H1 (cell line): ENCODE measurements at regions not wholly inside any gene's neighbourhood (a gene's known extent, or its start where the extent isn't known, plus 50 kb on each side); places are given as distances from the start of the nearest gene placed in this dataset.
A peak's percentile ranks its signal among the peaks of the same experiment; 100 is the strongest.

Experiments
- CTCF ChIA-PET: fragments of 300-600 bp; sonication (Branson Sonifier 250); formaldehyde crosslinking; loops from one replicate; lab custom pipeline; 2021; ENCODE audit not compliant: partially characterized antibody; lab: Charles Lee
- POLR2A ChIA-PET: fragments of 300-600 bp; sonication (Branson Sonifier 250); formaldehyde crosslinking; loops from one replicate; lab custom pipeline; 2021; ENCODE audit warnings: inconsistent platforms; ENCODE audit not compliant: partially characterized antibody; lab: Charles Lee
- DNase-seq, 2 experiments: peaks; one replicate each; pipeline versions ENCODE4 v3.0.0 to v3.0.0-alpha.2; 2010 to 2022; ENCODE audit warnings: low spot score in 2 of 2, low read depth in 1 of 2, mixed read lengths in 1 of 2
- FAIRE-seq: peaks from 2 replicates; lab custom pipeline; 2011; peaks lifted over from hg19 to GRCh38; lab: Jason Lieb, UNC
- H2AFZ ChIP-seq: 2 replicates; pipeline ENCODE4 v1.8.1; 2012; ENCODE audit warnings: low read length, inconsistent platforms
- H2AK5ac ChIP-seq: 2 replicates; pipeline ENCODE4 v1.6.1; 2013; ENCODE audit warnings: low read depth, low read length
- H2BK120ac ChIP-seq: replicated peaks from 2 replicates; pipeline ENCODE3; 2013; ENCODE audit warnings: low read depth, low read length, inconsistent platforms
- H2BK12ac ChIP-seq: 2 replicates; pipeline ENCODE4 v1.6.1; 2013; ENCODE audit warnings: low read depth, low read length
- H2BK15ac ChIP-seq: 2 replicates; pipeline ENCODE4 v1.6.1; 2013; ENCODE audit warnings: low read length
- H2BK20ac ChIP-seq: 2 replicates; pipeline ENCODE4 v1.6.1; 2013; ENCODE audit warnings: low read length
- H2BK5ac ChIP-seq: 2 replicates; pipeline ENCODE4 v1.6.1; 2013; ENCODE audit warnings: low read depth, low read length
- H3K14ac ChIP-seq: 2 replicates; pipeline ENCODE4 v1.6.1; 2013; ENCODE audit warnings: inconsistent platforms; ENCODE audit not compliant: insufficient read length
- H3K18ac ChIP-seq: 2 replicates; pipeline ENCODE4 v1.6.1; 2013; ENCODE audit warnings: low read length; ENCODE audit errors: extremely low read depth
- H3K23ac ChIP-seq: 2 replicates; pipeline ENCODE4 v1.6.1; 2013; ENCODE audit warnings: inconsistent platforms; ENCODE audit not compliant: insufficient read length
- H3K23me2 ChIP-seq: 2 replicates; pipeline ENCODE4 v1.6.1; 2013; ENCODE audit warnings: low read depth, low read length
- H3K27ac ChIP-seq: 2 replicates; pipeline ENCODE4 v1.6.1; 2011; ENCODE audit warnings: low read depth, low read length, inconsistent platforms
- H3K27me3 ChIP-seq, 4 experiments: replicated peaks in 1 of 4; 1 replicate in 1 of 4; 2 replicates in 3 of 4; pipeline versions ENCODE4 v1.6.1 to v1.8.1; 2011 to 2013; ENCODE audit warnings: low read length in 3 of 4, mild to moderate bottlenecking in 3 of 4, inconsistent platforms in 2 of 4, mixed read lengths in 2 of 4, moderate library complexity in 1 of 4; ENCODE audit not compliant: control insufficient read depth in 3 of 4, insufficient read depth in 3 of 4; ENCODE audit errors: extremely low read depth in 1 of 4
- H3K36me3 ChIP-seq, 4 experiments: 2 replicates each; pipeline versions ENCODE4 v1.6.1 to v1.8.1; 2011 to 2013; ENCODE audit warnings: mild to moderate bottlenecking in 4 of 4, low read length in 3 of 4, moderate library complexity in 2 of 4, control low read depth in 1 of 4, inconsistent platforms in 1 of 4; ENCODE audit not compliant: insufficient read depth in 4 of 4, control insufficient read depth in 2 of 4
- H3K4ac ChIP-seq: replicated peaks from 2 replicates; pipeline ENCODE3; 2013; ENCODE audit warnings: low read length, low read depth, mixed read lengths, inconsistent platforms; ENCODE audit not compliant: insufficient read length
- H3K4me1 ChIP-seq, 4 experiments: replicated peaks in 1 of 4; 1 replicate in 1 of 4; 2 replicates in 3 of 4; pipeline versions ENCODE4 v1.6.1 to v1.8.1; 2011 to 2013; ENCODE audit warnings: low read length in 3 of 4, inconsistent platforms in 2 of 4, mixed read lengths in 1 of 4; ENCODE audit not compliant: insufficient read depth in 4 of 4, control insufficient read depth in 3 of 4
- H3K4me2 ChIP-seq, 2 experiments: 2 replicates each; pipeline versions ENCODE4 v1.6.1 to v1.8.1; 2011 to 2013; ENCODE audit warnings: low read depth in 2 of 2, low read length in 2 of 2, control low read depth in 1 of 2, inconsistent platforms in 1 of 2, mild to moderate bottlenecking in 1 of 2; ENCODE audit not compliant: insufficient read depth in 1 of 2
- H3K4me3 ChIP-seq, 4 experiments: fragments of 200-600, 300-600 bp in 1 of 4; sonication (generic), shearing (Covaris generic), sonication (Bioruptor Twin) in 1 of 4; 2 replicates each; pipeline versions ENCODE4 v1.5.1 to v1.8.1; 2011 to 2016; ENCODE audit warnings: low read length in 4 of 4, low read depth in 3 of 4, control low read depth in 2 of 4, inconsistent platforms in 2 of 4, mild to moderate bottlenecking in 2 of 4, mixed read lengths in 1 of 4, moderate library complexity in 1 of 4; ENCODE audit not compliant: insufficient read depth in 2 of 4; ENCODE audit errors: extremely low read depth in 1 of 4
- H3K56ac ChIP-seq: replicated peaks from 2 replicates; pipeline ENCODE3; 2013; ENCODE audit warnings: low read depth, mild to moderate bottlenecking, mixed read lengths, low read length, inconsistent platforms; ENCODE audit not compliant: insufficient read length
- H3K79me1 ChIP-seq: 2 replicates; pipeline ENCODE4 v1.6.1; 2013; ENCODE audit warnings: low read depth, low read length, control low read depth
- H3K79me2 ChIP-seq, 2 experiments: 2 replicates each; pipeline versions ENCODE4 v1.6.1 to v1.8.1; 2012 to 2013; ENCODE audit warnings: low read length in 2 of 2, mild to moderate bottlenecking in 2 of 2, inconsistent platforms in 1 of 2; ENCODE audit not compliant: insufficient read depth in 2 of 2, control insufficient read depth in 1 of 2
- H3K9ac ChIP-seq, 4 experiments: replicated peaks in 1 of 4; 1 replicate in 1 of 4; 2 replicates in 3 of 4; pipeline versions ENCODE4 v1.6.1 to v1.8.1; 2011 to 2013; ENCODE audit warnings: low read depth in 3 of 4, low read length in 3 of 4, control low read depth in 2 of 4, mild to moderate bottlenecking in 2 of 4, moderate library complexity in 2 of 4, inconsistent platforms in 1 of 4; ENCODE audit errors: extremely low read depth in 1 of 4
- H3K9me3 ChIP-seq, 2 experiments: 2 replicates each; pipeline versions ENCODE4 v1.6.1 to v1.8.1; 2012 to 2013; ENCODE audit warnings: mild to moderate bottlenecking in 2 of 2, moderate library complexity in 2 of 2, control low read depth in 1 of 2, inconsistent platforms in 1 of 2, low read depth in 1 of 2, low read length in 1 of 2, mixed read lengths in 1 of 2; ENCODE audit not compliant: insufficient read depth in 2 of 2
- H4K20me1 ChIP-seq, 2 experiments: replicated peaks in 1 of 2; 2 replicates each; pipeline versions ENCODE3 to v1.8.1; 2011 to 2013; ENCODE audit warnings: inconsistent platforms in 2 of 2, low read length in 2 of 2, mild to moderate bottlenecking in 1 of 2; ENCODE audit not compliant: insufficient read depth in 2 of 2, control insufficient read depth in 1 of 2
- H4K5ac ChIP-seq: 2 replicates; pipeline ENCODE4 v1.6.1; 2013; ENCODE audit warnings: low read length, low read depth, mixed read lengths, inconsistent platforms; ENCODE audit not compliant: insufficient read length
- H4K8ac ChIP-seq: 2 replicates; pipeline ENCODE4 v1.8.0; 2013; ENCODE audit warnings: mild to moderate bottlenecking, moderate library complexity, low read length, inconsistent platforms; ENCODE audit not compliant: insufficient read depth; ENCODE audit errors: extremely low read depth
- H4K91ac ChIP-seq: replicated peaks from 2 replicates; pipeline ENCODE3; 2013; ENCODE audit warnings: low read length, mixed read lengths, inconsistent platforms; ENCODE audit not compliant: insufficient read length
- JUND ChIP-seq: IDR thresholded peaks from 2 replicates; pipeline ENCODE4 v1.6.1; 2011; ENCODE audit warnings: mild to moderate bottlenecking, improper control_type of control experiment, low read length
- WGBS, 2 experiments: shearing (Covaris generic) in 1 of 2; methylation state at CpG; one replicate each; pipeline versions ENCODE4 v1.1.6 to v1.1.7; 2013 to 2015; ENCODE audit warnings: low lambda C conversion rate in 2 of 2, mixed read lengths in 2 of 2, inconsistent platforms in 1 of 2, low coverage in 1 of 2, missing lambda C conversion rate in 1 of 2; ENCODE audit not compliant: insufficient replicate concordance in 2 of 2, insufficient coverage in 1 of 2, insufficient read length in 1 of 2; ENCODE audit errors: extremely low coverage in 1 of 2, missing lambda C conversion rate in 1 of 2; 5-methylcytosine and 5-hydroxymethylcytosine counted together

GRCh38 chr12:46983393-46983793, 96.0 kb upstream of the PCED1B start:
- Histone ChIP-seq H3K14ac (no peak overlapping the region), H2BK20ac (no peak overlapping the region), H2AFZ (peak overlapping the region; percentile 97), H3K79me1 (no peaks in the 10 kb centered on the region), H3K56ac (no peak overlapping the region), H4K8ac (no peak overlapping the region), H2BK120ac (no peak overlapping the region), H2AK5ac (no peak overlapping the region), H3K23ac (no peak overlapping the region), H4K91ac (no peak overlapping the region), H3K23me2 (no peaks in the 10 kb centered on the region; the same call in 1 of the 2 replicates), H2BK5ac (no peak overlapping the region), H3K27ac (no peak overlapping the region), H3K79me2 (no peaks in the 10 kb centered on the region), H4K5ac (no peak overlapping the region), H3K18ac (no peak overlapping the region), H3K9me3 (no peaks in the 10 kb centered on the region), H3K4me3 (no peak overlapping the region), H2BK15ac (no peak overlapping the region), H3K4ac (no peak overlapping the region), H3K27me3 (no peaks in the 10 kb centered on the region), H3K4me1 (no peaks in the 10 kb centered on the region; a peak in 1 of 7 replicates), H3K36me3 (no peaks in the 10 kb centered on the region), H4K20me1 (no peaks in the 10 kb centered on the region), H3K9ac (no peak overlapping the region), H3K4me2 (no peak overlapping the region), H2BK12ac (no peak overlapping the region)
- FAIRE-seq: no peak
- POLR2A ChIA-PET: interaction anchor here (0.5 to 1.2 kb wide), 2 partner anchors 607 to 618 kb away, joined by 3 read pairs; no protein-coding TSS in a partner anchor
- no peak for DNase-seq
- 86% methylated on average over 2 of the region's 2 CpGs; no CpG with 5 or more reads in 1 of the 2 experiments for WGBS, 2 experiments
- no peak for TF ChIP-seq JUND
- CTCF ChIA-PET: interaction anchor here (0.5 to 3.4 kb wide), 23 partner anchors 10 to 711 kb away, joined by 3 to 28 read pairs (median 4); no protein-coding TSS in a partner anchor
